ENCODE measurements at regions not wholly inside any gene's neighbourhood (a gene's known extent, or its start where the extent isn't known, plus 50 kb on each side); places are given as distances from the start of the nearest gene placed in this dataset.

- TF ChIP-seq POLR2AphosphoS5 (IDR thresholded peaks at IDR 0.05; ENCODE audit: low read depth, low read length) = no peak
- TF ChIP-seq CTCF (IDR thresholded peaks at IDR 0.05) = no peak
- TF ChIP-seq, protein P1, sequence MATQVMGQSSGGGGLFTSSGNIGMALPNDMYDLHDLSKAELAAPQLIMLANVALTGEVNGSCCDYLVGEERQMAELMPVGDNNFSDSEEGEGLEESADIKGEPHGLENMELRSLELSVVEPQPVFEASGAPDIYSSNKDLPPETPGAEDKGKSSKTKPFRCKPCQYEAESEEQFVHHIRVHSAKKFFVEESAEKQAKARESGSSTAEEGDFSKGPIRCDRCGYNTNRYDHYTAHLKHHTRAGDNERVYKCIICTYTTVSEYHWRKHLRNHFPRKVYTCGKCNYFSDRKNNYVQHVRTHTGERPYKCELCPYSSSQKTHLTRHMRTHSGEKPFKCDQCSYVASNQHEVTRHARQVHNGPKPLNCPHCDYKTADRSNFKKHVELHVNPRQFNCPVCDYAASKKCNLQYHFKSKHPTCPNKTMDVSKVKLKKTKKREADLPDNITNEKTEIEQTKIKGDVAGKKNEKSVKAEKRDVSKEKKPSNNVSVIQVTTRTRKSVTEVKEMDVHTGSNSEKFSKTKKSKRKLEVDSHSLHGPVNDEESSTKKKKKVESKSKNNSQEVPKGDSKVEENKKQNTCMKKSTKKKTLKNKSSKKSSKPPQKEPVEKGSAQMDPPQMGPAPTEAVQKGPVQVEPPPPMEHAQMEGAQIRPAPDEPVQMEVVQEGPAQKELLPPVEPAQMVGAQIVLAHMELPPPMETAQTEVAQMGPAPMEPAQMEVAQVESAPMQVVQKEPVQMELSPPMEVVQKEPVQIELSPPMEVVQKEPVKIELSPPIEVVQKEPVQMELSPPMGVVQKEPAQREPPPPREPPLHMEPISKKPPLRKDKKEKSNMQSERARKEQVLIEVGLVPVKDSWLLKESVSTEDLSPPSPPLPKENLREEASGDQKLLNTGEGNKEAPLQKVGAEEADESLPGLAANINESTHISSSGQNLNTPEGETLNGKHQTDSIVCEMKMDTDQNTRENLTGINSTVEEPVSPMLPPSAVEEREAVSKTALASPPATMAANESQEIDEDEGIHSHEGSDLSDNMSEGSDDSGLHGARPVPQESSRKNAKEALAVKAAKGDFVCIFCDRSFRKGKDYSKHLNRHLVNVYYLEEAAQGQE (IDR thresholded peaks at IDR 0.05; ENCODE audit: insufficient read depth in 1 of 2, low read depth in 2 of 2, low read length in 1 of 2) = no peak
These were observed 293.1 kb upstream of the CCNH start for GRCh38 chr5:87705876-87706275.

Data from Panc1 (cell line).